ENCODE measurements at regions not wholly inside any gene's neighbourhood (a gene's known extent, or its start where the extent isn't known, plus 50 kb on each side); places are given as distances from the start of the nearest gene placed in this dataset.

DNA sequence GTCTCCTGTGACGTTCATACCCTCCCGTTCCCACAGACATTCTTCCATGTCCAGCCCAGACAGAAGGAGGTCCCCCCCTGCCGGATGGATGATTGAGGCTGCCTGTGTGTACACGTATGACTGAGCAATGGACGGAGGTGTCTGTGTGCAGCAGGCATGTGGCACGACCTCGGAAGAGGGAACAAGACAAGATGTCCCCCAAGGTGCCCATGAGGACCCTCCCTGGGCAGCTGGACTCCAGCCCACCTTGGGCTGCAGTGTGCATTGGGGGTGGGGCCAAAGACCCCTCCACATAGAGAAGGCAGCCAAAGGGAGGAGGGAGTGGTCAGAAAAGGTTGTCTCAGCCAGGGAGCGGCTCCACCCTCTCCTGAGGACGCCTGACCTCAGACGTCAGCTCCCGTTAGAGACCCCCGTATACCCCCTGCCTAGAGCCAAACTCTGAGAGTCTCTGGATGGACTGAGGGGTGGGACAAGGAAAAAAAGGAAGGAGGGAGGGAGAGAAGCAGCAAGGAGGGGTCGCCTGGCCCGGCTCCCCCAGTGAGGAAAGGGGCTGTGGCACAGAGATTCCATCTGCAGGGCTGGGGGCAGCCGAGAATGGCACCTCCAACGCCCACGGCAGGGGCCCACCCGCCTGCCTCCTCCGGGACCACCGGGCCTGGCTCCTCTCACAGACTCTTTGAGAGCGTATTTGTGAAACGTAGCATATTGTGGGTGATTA, 92.9 kb upstream of the BHLHE23 start:
- no peak for DNase-seq

DNA sequence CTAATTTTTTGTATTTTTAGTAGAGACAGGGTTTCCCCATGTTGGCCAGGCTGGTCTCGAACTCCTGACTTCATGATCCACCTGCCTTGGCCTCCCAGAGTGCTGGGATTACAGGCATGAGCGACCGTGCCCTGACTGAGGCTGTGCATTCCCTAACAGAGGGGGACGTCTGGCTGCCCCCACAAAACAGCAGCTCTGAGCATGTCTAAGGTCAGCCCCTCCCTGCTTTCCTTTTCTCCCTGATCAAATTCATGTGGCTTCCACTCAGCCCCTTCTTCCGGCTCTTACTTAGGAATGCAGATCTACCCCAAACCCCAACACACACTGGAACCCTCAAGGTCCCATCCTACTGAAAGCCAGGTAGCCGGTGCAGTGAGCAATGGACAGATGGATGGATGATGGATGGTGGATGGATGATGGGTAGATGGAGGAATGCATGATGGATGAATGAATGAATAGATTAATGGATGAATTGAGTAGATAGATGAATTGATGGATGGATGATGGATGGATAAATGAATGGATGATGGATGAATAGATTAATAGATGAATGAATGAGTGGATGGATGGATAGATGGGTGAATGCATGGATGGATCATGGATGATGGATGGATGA, 91.5 kb upstream of the BHLHE23 start:
- no peak for DNase-seq

DNA sequence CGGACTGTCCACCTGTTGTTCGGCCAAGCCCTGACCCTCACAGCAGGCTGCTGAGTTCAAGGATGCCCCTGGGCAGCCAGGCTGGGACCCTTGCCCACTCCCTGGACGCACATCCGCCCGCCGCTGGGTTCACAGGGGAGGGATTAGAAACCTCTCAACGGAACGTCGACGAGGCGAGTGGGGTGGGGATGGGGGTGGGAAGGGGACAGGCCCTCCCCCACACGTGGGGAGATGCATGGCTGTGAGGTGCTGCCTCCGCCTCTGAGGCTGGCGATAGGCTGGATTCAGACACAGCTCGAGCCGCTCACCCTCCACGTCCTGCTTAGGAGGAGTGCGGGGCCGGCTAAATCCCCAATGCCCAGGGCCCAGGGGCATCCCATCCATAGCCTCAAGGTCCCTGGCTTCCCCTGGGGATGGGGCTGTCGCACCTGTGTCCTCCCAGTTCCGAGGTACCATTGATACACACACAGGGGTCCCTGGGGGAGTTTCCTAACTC, 90.6 kb upstream of the BHLHE23 start:
- no peak for DNase-seq

DNA sequence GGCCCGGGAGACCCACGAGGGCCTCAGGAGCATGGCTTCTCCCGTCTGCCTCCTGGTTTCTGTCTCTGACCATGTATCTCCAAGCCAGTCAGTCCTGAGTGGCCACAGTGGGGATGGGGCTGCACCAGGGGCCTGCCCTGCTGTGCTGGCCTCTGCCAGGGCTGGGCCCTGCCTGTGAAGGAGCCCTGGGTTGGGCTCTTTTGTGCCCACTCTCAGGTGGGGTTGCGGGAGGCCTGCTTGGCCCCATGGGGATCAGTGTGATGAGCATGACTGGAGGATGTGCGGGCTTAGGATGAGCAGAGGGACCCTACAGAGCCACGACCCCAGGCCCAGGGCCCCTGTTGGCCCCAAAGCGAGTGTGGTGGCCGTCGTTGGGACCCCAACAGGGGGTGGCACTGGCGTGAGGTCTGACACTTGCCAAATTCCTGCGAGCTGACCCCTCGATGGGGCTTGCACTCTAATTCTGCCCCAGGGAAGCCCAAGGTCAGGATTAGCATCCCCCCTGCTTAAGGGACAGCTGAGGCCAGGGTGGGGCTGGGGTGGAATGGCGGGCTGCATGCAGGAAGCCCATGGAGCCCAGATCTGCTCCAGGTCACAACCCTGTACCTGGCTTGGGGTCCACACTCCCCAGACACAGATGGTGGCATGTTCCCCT, 90.0 kb upstream of the BHLHE23 start:
- no peak for DNase-seq

DNA sequence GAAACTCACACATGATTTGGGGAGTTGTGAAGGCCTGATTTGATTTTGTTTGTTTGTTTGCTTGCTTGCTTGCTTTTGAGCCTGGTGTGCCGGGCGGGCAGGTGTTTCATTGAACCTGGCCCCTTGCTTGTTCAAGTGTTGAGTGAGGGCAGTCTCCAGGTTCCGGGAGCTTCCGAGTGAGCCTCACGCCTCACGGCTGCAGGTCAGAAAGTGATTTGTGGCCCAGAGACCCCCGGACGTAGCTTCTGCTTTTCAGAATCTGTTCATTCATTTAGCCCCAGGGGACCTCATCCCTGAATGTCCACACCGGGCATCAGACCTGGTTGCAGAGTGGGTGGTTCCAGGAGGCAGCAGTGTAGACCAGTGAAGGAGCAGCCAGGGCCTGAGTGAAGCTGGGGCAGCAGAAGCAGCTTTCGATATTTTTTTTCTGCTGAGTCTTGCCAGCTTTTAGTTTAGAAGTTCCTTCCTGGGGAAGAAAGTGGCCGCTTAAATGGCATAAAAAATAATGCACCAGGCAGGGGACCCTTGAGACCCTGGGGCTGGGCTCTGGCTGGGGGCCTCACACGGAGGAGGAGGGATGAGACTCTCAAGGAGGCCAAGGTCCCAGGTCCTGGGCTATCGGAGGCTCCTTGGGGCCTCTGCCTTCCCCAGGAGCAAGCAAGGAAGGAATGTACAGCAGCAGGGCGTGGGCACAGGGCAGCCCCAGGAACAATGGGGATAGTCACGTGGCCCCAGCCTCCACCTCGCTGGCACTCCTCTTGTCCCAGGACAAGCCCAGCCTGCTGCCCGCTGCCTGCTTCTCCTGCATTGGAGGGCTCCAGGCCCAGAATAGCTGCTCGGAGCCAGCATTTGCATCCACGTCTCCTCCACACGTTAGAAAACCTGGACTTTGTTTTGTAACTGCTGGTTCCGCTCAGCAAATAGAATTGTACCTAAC, 89.2 kb upstream of the BHLHE23 start:
- DNase-seq: no peak

DNA sequence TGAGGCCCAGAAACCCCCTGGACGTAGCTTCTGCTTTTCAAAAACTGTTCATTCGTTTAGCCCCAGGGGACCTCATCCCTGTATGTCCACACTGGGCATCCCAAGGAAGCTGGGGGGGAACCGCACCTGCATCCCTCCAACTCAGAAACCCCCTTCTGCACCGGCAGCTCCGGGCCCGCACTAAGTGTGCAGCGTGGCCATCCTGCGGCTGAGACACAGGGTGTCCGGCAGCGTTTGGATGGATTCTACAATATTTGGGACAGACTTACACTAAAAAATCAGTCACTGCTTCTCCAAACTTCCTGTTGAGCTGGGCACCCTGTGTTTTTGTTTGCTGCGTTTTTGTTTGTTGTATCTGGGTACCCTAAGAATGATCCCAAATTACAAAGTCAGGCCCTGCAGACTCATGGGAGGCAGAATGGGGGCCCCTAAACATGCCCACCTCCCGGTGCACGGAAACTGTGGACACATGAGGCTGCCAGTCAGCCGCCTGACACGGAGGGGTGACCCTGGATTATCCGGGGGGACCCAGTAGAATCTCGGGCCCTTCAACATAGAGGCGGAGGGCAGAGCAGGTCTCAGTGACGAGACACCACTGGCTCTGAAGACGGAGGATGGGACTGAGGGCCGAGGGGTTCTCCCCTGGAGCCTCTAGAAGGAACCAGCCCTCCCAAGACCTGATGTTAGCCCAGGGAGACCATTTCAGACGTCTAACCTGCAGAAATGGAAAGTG, 88.2 kb upstream of the BHLHE23 start:
- DNase-seq: no peak

DNA sequence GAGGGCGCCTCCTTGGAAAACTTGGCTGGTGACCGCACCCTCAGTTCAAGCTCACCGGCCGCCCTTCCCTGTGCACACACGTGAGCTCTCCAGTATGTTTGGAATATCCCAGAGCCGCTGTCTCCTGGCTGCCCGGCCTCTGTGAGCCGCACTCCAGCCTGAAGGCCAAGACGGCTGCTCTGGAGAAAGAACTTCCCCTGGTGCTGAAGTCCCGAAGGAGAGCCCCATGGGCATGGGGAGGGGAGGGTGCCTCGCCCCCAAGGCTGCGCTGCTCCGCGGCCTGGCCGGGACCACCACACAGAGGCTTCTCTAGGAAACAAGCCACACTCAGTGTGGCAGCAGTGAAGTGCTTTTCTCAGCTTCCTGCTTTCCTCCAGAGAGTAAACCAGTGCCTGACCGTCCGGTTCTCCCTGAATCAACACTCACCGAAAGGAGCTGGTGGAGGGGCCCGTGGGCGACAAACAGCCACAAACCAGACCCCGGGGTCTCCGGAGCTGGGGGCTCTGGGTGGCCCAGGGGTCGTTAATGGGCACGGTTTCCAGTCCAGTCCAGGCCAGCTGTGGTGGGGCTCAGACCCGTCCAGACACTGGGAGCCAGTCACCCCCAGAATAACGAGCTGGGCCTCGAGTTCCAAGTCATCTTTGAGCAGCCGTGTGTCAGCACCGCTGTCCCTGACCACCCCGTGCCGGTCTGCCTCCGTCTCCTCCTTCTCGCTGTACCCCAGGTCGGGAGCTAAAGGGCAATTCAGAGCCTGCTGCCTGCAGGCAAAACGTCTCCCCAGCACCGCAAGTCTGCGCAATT, 87.4 kb upstream of the BHLHE23 start:
- DNase-seq: no peak

DNA sequence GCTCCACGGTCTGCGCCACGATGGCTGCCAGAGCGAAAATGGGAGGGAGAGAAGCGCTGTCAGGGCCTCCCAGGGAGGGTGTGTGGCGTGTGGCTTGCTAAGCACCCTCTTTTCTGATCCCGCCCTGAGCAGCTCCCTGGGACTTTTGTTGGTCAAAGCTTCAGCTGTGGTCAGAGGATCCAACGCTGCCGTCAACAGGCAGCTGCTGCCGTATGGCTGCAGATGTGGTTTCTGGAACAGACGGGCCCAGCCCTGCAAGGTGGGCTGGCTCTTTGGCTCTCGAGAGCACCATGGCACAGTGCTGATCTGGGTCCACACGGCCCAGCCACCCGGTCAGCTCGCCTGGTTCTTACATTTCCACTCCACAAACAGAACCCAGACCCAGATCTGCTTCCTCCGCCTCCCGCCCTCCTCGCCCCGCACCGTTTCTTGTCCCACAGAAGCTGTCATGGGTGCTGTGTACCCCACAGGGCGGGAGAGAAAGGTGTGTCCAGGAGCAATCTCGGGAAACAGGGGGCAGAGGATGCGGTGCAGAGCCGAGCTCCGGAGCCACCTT, 86.0 kb upstream of the BHLHE23 start:
- no peak for DNase-seq

DNA sequence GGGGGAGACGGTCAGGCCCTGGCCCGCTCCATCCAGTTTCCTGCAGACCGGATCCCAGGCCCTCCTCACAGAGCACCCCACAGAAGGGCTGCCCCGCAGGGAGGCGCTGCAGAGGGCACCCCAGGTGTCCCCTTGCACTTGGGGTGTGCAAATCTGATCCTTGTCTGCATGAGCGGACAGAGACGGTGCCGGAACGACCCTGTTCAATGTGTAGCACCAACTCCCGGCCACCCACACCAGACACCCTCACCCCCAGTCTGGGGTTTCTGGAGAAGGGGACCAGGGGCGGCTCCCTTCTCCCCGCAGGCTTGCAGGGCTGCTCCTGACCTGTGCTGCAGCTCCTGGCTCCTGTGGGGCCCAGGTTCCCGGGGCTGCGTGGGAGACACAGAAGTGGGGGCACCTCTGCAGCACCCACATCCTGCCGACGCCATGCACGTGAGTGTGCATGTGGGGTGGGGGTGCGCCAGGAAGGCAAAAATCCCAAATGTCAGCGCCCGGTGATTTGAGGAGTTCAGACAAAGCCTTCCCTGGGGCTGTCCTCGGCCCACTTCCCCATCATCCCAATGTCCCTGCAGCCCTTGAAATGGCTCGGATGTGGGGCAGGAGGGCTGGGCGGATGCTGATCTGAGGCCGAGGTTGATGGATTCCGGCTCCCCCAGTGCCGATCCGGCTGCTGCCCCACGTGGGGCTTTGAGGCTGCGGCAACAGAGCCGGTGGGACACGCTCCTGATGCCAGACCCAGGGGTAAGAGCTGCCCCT, 85.3 kb upstream of the BHLHE23 start:
- DNase-seq: no peak

DNA sequence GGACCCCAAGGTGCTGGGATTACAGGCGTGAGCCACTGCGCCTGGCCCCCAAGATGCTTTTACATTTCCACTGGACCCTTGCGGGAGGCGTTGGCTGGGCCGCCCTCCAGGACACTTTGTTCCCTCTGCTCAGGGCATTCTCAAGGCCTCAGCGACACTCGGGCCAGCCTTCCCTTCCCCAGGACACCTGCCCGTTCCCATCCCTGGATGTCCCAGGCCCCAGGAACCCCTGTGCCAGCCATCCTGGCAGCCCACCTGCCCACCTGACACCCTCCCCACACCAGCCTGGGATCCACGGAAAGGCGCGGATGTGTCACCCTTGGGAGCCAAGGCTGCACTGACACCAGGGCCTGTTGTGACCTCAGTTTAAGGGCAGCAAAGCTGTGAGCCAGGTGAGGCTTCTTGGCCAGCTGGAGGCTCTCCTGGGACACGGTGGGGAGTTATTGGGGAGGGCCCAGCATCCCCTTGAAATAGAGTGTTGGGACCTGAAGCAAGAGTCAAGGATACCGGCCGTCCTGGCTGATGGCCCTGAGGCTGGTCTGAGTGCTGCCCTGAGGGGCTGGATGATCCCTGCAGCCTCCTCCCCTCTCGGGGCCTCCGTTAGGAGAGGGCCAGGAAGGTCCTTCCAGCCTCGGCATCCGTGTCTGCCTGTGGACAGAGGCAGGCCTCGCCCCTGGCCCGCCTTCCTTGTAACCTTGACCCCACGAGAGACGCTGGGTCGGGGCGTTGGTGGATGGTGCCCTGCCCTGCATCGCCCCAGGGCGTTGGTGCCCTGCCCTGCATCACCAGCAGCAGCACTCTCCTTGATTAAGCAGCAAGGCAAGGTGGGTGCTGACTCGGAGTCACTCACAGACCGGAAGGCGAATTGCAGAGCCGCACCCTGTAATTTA, 84.2 kb upstream of the BHLHE23 start:
- DNase-seq: no peak

DNA sequence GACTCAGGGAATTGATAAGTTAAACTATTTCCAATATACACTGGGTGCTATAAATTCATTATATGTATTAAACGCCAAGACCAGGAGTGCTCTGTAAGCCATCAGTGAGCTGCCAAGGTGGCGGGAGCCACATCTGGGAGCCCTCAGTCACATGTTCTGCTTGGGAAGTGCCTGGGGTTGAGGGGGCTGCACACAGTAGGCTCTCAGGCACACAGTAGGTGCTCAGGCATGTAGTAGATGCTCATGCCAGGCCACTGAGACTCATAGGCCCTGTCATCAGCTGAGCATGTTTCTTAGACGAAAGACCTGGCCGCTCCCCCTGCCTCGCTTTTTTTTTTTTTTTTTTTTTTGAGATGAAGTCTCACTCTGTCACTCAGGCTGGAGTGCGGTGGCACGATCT, 83.3 kb upstream of the BHLHE23 start:
- DNase-seq: no peak

DNA sequence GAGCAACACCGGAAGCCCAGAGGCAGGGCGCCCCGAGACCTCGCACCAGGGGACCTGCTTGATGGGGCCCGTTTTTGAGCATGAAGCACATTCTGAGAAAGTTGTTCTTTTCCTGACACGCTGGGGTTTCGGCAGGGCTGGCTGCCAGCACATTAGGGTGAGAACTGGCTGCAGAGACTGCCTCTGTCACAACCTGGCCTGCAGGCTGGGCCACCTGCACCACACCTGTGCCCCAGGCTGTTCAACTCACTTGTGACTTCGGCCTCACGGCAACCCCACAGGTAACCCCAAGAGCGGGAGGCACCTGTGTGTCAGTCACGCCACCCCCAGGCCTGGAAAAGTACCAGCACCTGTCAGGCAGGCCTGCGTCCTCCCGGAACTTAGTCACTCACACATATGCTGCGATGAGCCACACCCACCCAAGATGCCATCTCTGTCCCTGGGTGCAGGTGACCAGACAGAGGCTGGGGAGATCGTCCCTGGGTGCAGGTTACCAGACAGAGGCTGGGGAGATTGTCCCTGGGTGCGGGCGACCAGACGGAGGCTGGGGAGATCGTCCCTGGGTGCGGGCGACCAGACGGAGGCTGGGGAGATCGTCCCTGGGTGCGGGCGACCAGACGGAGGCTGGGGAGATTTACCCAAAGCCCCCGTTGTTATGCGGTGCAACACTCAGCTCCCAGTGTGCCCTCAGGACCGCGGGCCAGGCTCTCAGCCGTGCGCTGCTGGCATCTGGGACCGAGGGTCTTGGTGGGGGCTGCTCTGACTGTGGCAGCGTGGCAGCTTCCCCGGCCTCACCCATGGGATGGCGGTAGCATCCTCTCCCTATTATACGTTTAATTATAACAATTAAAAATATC, 82.5 kb upstream of the BHLHE23 start:
- no peak for DNase-seq

DNA sequence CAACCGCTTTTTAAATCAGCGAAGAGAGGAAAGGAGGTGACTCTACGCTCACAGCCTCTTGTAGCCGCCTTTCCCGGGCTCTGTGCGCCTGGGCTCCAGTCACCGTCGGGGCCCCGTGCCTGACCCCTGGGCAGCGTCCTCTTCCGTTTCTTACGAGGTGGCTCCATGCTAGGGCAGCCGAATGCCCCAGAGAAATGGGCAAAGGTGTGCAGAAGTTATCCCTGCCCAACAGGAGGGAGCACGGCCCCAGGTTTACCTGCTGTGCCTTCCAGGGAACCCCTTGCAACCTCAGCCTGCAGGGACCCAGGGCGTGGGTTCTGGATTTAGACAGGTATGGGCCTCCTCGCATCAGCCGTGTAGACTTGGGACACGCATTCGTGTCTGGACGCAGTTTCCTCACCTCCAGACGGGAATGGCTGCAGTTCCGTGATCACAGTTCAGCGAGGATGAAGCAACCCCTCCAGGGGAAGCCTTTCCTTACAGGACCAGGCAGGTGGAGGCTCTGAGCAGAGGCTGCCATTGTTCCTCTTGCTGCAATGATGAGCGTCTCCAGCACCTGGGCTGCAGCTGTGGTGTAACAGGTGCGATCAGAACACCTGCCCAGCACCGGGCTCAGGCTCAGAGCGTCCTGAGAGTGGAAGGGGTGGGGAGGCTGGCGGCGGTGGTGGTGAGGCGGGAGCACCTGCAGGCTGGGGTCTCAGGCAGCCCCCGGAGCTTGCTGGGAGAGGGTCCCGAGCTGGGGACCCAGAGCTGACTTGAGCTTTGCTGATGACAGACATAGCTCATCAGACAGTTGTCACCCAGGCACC, 81.3 kb upstream of the BHLHE23 start:
- DNase-seq: no peak

DNA sequence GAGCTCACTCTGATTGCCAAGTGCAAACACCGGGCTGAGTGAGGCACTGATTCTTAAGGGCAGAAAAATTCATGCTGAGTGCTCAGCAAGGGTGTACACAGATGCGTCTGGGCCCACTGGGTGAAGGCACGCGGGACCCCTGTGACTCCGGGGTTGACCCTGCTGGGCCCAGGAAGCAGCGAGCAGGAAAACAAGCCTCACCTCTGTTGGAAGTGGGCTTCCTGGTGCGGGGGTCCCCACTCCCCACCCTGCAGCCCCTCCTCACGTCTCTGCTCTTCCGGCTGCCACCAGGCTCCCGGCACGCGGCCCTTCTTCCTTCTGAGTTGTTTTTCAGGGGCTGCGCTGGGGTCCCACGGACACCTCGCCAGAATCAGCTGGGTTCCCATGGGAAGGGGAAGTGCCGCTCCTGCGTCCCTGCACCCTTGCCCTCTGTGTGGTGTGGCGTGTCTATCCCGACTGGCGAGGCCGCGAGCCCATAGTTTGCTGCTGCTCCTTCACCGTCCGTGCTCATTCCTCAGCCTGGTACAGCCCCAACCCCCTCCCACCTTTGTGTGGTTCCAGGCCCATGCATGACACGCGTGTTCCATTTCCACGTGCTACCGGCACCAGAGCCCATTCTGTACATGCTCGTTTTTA, 80.6 kb upstream of the BHLHE23 start:
- no peak for DNase-seq

DNA sequence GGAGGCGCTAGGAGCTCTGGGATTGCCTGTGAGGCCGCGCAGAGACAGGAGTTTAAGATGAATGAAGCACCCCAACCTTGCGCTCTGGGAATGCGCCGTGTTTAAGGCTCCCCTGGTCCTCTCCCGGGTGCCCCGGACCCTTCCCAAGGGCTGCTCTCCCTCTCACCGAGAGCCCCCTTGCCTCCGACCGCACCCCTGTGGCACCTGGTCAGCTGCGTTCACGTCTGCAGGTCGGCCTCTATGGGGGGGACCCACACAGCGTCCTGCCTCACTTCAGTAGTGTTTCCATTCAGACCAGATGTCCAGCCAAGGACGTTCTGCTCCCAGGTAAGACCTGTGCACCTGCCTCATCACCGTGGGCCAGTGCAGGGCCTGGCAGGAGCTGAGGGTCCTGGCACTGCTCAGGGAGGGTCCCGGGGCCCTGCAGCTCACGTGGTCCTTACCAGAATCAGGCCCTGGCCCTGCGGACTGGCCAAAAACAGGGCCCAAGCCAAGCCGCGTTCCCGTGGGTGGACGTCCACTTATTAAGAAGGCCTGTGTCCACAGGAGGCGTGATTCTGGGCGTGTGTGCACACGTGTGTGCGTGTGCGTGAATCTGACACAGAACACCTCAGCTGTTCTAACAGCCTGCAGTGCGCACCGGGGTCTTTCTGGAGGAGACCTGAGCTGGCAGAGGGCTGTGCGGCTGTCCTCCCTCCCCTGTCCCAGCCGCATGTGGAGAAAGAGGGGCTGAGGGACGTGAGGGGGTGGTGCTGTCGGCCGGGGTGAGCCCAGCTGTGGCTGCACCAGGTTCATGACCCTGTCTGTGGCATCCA, 79.9 kb upstream of the BHLHE23 start:
- DNase-seq: no peak
